HG03565 (cell line): ENCODE measurements at regions not wholly inside any gene's neighbourhood (a gene's known extent, or its start where the extent isn't known, plus 50 kb on each side); places are given as distances from the start of the nearest gene placed in this dataset.
A peak's percentile ranks its signal among the peaks of the same experiment; 100 is the strongest.

ENCODE experiments used
- ATAC-seq: cut with Tn5 transposase; IDR thresholded peaks from one replicate; pipeline ENCODE4 v1.9.1; 2021; ENCODE audit warnings: mild to moderate bottlenecking, moderate library complexity; ENCODE audit not compliant: unreplicated experiment

GRCh38 chr10:44042075-44042770 lies 342.7 kb downstream of the CXCL12 start:
- no peak for ATAC-seq

DNA sequence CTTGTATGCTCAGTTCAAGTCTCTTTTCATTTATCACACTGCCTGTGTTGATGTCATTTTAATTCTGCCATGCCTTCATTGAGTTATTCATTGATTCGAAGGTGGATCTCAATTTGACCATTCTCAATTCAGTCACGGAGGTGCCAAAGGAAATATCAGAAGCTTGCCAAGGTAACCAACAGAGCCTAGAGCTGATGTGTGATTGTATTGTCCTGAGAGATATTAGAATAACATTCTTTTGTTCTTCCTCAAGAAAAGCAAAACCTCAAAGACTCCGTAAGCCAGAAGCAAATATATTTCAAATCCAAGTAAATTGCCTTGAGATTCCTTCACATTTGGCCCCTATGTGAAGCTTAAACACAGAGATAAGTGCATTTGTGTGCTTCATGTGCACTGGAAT lies 345.3 kb downstream of the CXCL12 start:
- ATAC-seq: no peak

- ATAC-seq: no peak
Measured at GRCh38 chr10:44036425-44036824, 348.5 kb downstream of the CXCL12 start.

- no peak for ATAC-seq
Measured at GRCh38 chr10:44035474-44036197, 349.3 kb downstream of the CXCL12 start.

- no peak for ATAC-seq
Measured at GRCh38 chr10:44034946-44035345, 350.0 kb downstream of the CXCL12 start.

- ATAC-seq: no peak
Measured at GRCh38 chr10:44033008-44033407, 351.9 kb downstream of the CXCL12 start.

DNA sequence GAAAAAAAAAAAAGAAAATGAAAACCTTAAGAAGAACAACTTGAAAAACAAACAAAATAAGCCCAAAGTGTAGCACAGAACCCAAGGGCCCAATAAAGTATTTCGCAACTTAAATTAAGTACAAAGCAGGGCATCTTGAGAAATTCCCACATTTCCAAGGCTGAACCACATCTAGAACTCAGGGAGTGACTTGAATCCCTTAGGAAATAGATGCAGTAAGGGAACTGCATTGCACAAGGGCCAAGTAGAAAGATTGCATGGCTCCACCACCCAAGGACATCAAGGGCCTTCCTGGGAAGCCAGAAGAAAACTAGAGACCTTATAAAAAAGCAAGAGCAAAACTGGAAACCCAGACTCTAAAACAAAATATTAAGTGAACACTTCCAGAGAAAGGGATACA lies 352.7 kb downstream of the CXCL12 start:
- no peak for ATAC-seq

DNA sequence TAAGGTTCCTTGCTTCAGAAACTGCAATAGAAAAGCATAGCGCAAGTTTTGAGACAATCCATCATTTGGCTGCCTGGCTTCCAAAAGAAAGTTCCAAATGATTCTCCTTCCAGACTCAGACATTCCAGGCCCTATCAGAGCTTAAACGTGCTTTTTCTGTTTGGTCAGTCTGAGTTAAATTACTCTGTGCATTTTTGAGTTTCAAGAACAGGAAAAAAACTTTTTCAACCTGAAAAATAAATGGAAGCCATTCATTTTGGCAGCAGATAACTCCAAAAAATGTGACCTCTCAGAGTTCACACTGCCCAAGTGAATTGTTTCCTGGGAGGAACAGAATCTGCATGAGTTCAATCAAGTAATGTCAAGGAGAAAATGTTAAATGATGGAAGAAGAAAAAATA lies 354.2 kb downstream of the CXCL12 start:
- ATAC-seq: no peak

- peak; percentile 72 for ATAC-seq
Measured at GRCh38 chr10:44030132-44030531, 354.8 kb downstream of the CXCL12 start.

GRCh38 chr10:44028384-44029137 lies 356.3 kb downstream of the CXCL12 start:
- ATAC-seq: no peak

- ATAC-seq: no peak
Measured at GRCh38 chr10:44024356-44025116, 360.4 kb downstream of the CXCL12 start.

DNA sequence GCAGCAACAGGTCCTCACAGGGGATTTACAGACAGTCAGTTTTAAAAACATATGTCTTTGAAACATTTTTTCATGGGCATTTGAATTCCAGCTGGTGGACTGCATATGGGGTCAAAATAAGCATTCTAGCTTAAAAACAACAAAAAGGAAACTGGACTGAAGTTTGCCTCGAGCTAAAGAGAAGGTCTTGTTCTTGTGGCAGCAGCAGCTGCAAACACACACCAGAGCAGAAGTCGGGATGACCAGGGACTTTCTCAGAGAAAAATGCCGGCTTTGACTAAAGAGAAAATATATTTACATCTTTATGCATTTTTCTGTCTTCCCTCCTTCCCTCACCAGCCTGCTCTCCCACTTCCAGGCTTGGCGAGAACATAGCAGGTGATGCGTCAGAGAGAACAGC lies 361.4 kb downstream of the CXCL12 start:
- ATAC-seq: no peak

- ATAC-seq: no peak
Measured at GRCh38 chr10:44022203-44022602, 362.7 kb downstream of the CXCL12 start.

DNA sequence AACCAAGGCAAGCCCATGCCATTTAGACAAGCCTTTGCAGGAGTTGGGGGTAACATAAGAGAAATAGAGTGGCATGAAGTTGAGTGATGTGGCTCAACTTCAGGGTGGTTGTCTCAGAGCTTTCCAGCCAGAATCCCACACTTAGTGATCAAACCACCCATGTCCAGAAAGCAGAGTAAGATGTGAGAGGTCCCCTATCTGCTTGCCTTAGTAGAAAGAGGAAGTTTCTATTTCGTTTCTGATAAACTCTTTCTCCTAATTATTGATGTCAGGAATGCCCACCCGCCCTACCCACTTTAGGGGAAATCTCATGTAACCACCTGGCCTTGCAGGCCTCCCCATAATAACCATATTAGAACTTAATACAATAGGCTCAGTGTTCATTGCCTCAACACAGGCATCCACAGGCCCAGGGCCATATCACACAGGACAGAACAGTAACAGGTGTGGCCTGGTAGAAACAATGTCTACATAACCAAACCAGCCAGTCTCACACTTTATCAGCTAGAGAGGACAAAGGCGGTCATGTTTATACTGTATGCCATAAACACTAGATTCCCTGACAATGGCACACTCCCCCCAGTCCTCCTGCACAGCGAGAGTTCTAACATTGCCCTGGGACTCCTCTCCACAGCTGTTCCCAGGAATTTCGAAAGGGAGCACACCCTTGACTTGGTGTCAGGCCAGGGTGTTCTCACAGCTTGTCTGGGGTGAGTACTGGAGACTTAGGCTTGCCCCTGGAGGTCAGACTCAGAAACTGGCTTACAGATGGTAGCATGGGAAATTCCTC lies 364.4 kb downstream of the CXCL12 start:
- no peak for ATAC-seq

- no peak for ATAC-seq
Measured at GRCh38 chr10:44017483-44018145, 367.3 kb downstream of the CXCL12 start.

DNA sequence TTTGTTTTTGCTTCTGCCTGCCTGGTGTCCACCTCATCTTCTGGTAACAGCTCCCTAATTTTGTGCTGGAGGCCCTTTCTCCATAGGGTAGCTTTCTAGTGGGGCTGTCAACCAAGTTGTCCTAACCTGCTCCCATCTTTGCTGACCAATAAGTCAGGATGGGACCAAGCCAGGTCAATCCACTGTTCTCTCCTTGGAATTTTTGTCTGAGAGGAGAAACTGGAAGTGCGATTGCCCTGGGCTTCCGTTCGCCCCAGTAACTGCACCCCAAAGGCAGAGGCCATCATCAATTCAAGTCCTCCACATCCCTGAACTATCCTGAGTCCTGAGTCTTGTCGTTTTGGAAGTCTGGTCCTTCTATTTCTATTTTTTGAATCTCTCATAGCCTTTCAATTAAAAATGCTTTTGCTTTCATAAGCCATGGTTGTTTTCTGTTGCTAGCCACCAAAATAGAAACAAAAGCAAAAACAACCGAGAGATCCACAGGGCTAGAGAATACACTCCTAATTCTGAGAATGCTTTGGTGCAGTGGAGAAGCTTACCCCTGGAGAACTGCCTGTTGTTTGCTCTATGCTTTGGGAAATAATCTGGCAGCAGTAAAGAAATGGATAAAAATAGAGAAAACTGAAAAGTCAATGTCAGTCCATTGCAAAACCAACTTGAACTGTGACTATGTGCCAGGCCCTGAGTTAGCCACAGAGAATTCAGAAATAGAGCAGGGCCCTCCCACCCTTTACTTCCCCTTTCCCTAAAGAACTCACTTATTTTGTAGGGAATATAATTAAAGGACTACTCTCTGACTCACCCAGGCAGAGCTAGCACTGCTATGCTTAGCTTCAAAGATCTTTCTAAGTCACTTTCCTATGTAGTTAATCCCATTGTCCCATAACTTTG lies 368.1 kb downstream of the CXCL12 start:
- no peak for ATAC-seq

- no peak for ATAC-seq
Measured at GRCh38 chr10:44015702-44016500, 367.2 kb upstream of the ZNF32 start.

- no peak for ATAC-seq
Measured at GRCh38 chr10:44014644-44015250, 366.1 kb upstream of the ZNF32 start.
